ENCODE measurements at regions not wholly inside any gene's neighbourhood (a gene's known extent, or its start where the extent isn't known, plus 50 kb on each side); places are given as distances from the start of the nearest gene placed in this dataset.

- Histone ChIP-seq H3K27me3 (no peaks in the 10 kb centered on the region), H3K4me2 (no peak overlapping the region), H3K36me3 (replicated peaks; ENCODE audit: insufficient read depth, low read depth) (no peaks in the 10 kb centered on the region), H3K27ac (no peak overlapping the region), H3K9me3 (ENCODE audit: low read depth) (no peaks in the 10 kb centered on the region), H3K4me3 (no peak overlapping the region), H2AFZ (no peak overlapping the region), H4K20me1 (ENCODE audit: insufficient read depth, poor library complexity, severe bottlenecking) (no peaks in the 10 kb centered on the region), H3K9me2 (replicated peaks; ENCODE audit: insufficient read depth) (no peaks in the 10 kb centered on the region), H3K79me2 (no peaks in the 10 kb centered on the region), H3K4me1 (ENCODE audit: insufficient read depth) (no peaks in the 10 kb centered on the region)
- DNase-seq (ENCODE audit: low spot score), result no peak
- TF ChIP-seq EZH2phosphoT487 (IDR thresholded peaks at IDR 0.05; ENCODE audit: low read depth, severe bottlenecking, unreplicated experiment) (no peak), CTCF (IDR thresholded peaks at IDR 0.05; ENCODE audit: poor library complexity) (no peak), EZH2 (IDR thresholded peaks at IDR 0.05; ENCODE audit: borderline replicate concordance) (no peak)
- 90% methylated on average over 3 of the region's 3 CpGs for WGBS (ENCODE audit: low lambda C conversion rate, missing lambda C conversion rate)
Observed at GRCh38 chr1:104801344-104801743, 1051.6 kb downstream of the AMY1C start.

- no peaks in the 10 kb centered on the region for H3K36me3 ChIP-seq (replicated peaks; ENCODE audit: insufficient read depth, low read depth)
- no peaks in the 10 kb centered on the region for H4K20me1 ChIP-seq (ENCODE audit: insufficient read depth, poor library complexity, severe bottlenecking)
- H3K9me2 ChIP-seq (replicated peaks; ENCODE audit: insufficient read depth), result no peaks in the 10 kb centered on the region
- no peak overlapping the region for H2AFZ ChIP-seq
- no peaks in the 10 kb centered on the region for H3K27me3 ChIP-seq
- no peak overlapping the region for H3K4me3 ChIP-seq
- WGBS (ENCODE audit: low lambda C conversion rate, missing lambda C conversion rate), result 87% methylated on average over 2 of the region's 2 CpGs
- TF ChIP-seq CTCF (IDR thresholded peaks at IDR 0.05; ENCODE audit: poor library complexity), result no peak
- TF ChIP-seq EZH2phosphoT487 (IDR thresholded peaks at IDR 0.05; ENCODE audit: low read depth, severe bottlenecking, unreplicated experiment), result no peak
- TF ChIP-seq EZH2 (IDR thresholded peaks at IDR 0.05; ENCODE audit: borderline replicate concordance), result no peak
- H3K4me1 ChIP-seq (ENCODE audit: insufficient read depth), result no peaks in the 10 kb centered on the region
- H3K9me3 ChIP-seq (ENCODE audit: low read depth), result no peaks in the 10 kb centered on the region
- no peak overlapping the region for H3K4me2 ChIP-seq
- no peaks in the 10 kb centered on the region for H3K79me2 ChIP-seq
- H3K27ac ChIP-seq, result no peak overlapping the region
- no peak for DNase-seq (ENCODE audit: low spot score)
Observed at GRCh38 chr1:104804147-104804546, 1054.4 kb downstream of the AMY1C start.

- TF ChIP-seq EZH2phosphoT487 (IDR thresholded peaks at IDR 0.05; ENCODE audit: low read depth, severe bottlenecking, unreplicated experiment) (no peak), EZH2 (IDR thresholded peaks at IDR 0.05; ENCODE audit: borderline replicate concordance) (no peak), CTCF (IDR thresholded peaks at IDR 0.05; ENCODE audit: poor library complexity) (no peak)
- Histone ChIP-seq H3K4me1 (ENCODE audit: insufficient read depth) (no peaks in the 10 kb centered on the region), H3K27me3 (no peaks in the 10 kb centered on the region), H4K20me1 (ENCODE audit: insufficient read depth, poor library complexity, severe bottlenecking) (no peaks in the 10 kb centered on the region), H3K27ac (no peak overlapping the region), H3K9me3 (ENCODE audit: low read depth) (no peaks in the 10 kb centered on the region), H3K9me2 (replicated peaks; ENCODE audit: insufficient read depth) (no peaks in the 10 kb centered on the region), H3K79me2 (no peaks in the 10 kb centered on the region), H3K4me3 (no peak overlapping the region), H3K36me3 (replicated peaks; ENCODE audit: insufficient read depth, low read depth) (no peaks in the 10 kb centered on the region), H2AFZ (no peak overlapping the region), H3K4me2 (no peak overlapping the region)
- 70% methylated on average over 2 of the region's 2 CpGs for WGBS (ENCODE audit: low lambda C conversion rate, missing lambda C conversion rate)
- DNase-seq (ENCODE audit: low spot score), result no peak
Observed at GRCh38 chr1:104807590-104807989, 1057.9 kb downstream of the AMY1C start.

GRCh38 chr1:104825401-104825800 is 1075.7 kb downstream of the AMY1C start:
- WGBS (ENCODE audit: low lambda C conversion rate, missing lambda C conversion rate), result 62% methylated on average over 1 of the region's 1 CpG
- Histone ChIP-seq H3K4me3 (no peak overlapping the region), H3K4me1 (ENCODE audit: insufficient read depth) (no peaks in the 10 kb centered on the region), H3K4me2 (no peak overlapping the region), H3K9me3 (ENCODE audit: low read depth) (no peaks in the 10 kb centered on the region), H2AFZ (no peak overlapping the region), H3K79me2 (no peaks in the 10 kb centered on the region), H3K27me3 (no peaks in the 10 kb centered on the region), H3K9me2 (replicated peaks; ENCODE audit: insufficient read depth) (no peaks in the 10 kb centered on the region), H3K36me3 (replicated peaks; ENCODE audit: insufficient read depth, low read depth) (no peaks in the 10 kb centered on the region), H3K27ac (no peak overlapping the region), H4K20me1 (ENCODE audit: insufficient read depth, poor library complexity, severe bottlenecking) (no peaks in the 10 kb centered on the region)
- no peak for TF ChIP-seq EZH2phosphoT487 (IDR thresholded peaks at IDR 0.05; ENCODE audit: low read depth, severe bottlenecking, unreplicated experiment)
- no peak for TF ChIP-seq CTCF (IDR thresholded peaks at IDR 0.05; ENCODE audit: poor library complexity)
- TF ChIP-seq EZH2 (IDR thresholded peaks at IDR 0.05; ENCODE audit: borderline replicate concordance), result no peak
- no peak for DNase-seq (ENCODE audit: low spot score)
